OCI-LY1 (cell line): ENCODE measurements at regions not wholly inside any gene's neighbourhood (a gene's known extent, or its start where the extent isn't known, plus 50 kb on each side); places are given as distances from the start of the nearest gene placed in this dataset.

Source experiments
- EZH2 ChIP-seq: fragments of 200-600 bp; sonication (generic), shearing (Covaris generic); IDR thresholded peaks from 2 replicates; pipeline ENCODE4 v1.8.0; 2017; ENCODE audit warnings: borderline replicate concordance, mixed run types, mild to moderate bottlenecking, antibody characterized with exemption, low read length, moderate library complexity, mixed read lengths
- TF ChIP-seq, protein P1 (sequence below): fragments of 200-600 bp; sonication (generic), shearing (Covaris generic); IDR thresholded peaks from 2 replicates; pipeline ENCODE4 v1.5.1; 2017; ENCODE audit warnings: mild to moderate bottlenecking, antibody characterized with exemption, low read length, moderate library complexity, mixed read lengths

DNA sequence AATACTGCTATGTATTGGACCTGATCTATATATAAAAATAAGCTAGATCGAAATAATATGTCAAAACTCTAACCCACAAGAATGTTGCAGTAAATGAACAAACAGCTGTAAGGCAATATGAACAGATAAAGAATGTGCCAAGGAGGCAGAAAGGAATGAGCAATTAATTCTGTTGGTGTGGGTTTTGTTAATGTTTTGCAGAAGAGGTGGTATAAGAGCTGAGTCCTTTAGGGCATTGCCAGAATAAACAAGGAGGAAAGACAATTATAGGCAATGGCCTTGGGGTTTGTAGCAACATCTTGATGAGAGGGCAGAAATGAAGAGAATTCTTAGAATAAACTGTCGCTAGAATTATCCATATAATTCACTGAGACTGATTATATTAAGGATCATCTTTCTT, 240.9 kb upstream of the GULP1 start:
- no peak for TF ChIP-seq EZH2
- TF ChIP-seq, protein P1, sequence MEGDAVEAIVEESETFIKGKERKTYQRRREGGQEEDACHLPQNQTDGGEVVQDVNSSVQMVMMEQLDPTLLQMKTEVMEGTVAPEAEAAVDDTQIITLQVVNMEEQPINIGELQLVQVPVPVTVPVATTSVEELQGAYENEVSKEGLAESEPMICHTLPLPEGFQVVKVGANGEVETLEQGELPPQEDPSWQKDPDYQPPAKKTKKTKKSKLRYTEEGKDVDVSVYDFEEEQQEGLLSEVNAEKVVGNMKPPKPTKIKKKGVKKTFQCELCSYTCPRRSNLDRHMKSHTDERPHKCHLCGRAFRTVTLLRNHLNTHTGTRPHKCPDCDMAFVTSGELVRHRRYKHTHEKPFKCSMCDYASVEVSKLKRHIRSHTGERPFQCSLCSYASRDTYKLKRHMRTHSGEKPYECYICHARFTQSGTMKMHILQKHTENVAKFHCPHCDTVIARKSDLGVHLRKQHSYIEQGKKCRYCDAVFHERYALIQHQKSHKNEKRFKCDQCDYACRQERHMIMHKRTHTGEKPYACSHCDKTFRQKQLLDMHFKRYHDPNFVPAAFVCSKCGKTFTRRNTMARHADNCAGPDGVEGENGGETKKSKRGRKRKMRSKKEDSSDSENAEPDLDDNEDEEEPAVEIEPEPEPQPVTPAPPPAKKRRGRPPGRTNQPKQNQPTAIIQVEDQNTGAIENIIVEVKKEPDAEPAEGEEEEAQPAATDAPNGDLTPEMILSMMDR: no peak
